WTC11 (cell line): ENCODE measurements at regions not wholly inside any gene's neighbourhood (a gene's known extent, or its start where the extent isn't known, plus 50 kb on each side); places are given as distances from the start of the nearest gene placed in this dataset.
A peak's percentile ranks its signal among the peaks of the same experiment; 100 is the strongest.

ENCODE experiments used
- ATAC-seq: fragments of 200-7000 bp; cut with Tn5 transposase; 2 replicates; pipeline ENCODE4 v1.10.0; 2021; ENCODE audit warnings: mild to moderate bottlenecking, moderate library complexity
- CTCF ChIA-PET: fragments of 300-600 bp; sonication (Branson Sonifier 250); formaldehyde crosslinking; loops from one replicate; lab custom pipeline; 2021; ENCODE audit warnings: antibody characterized with exemption; lab: Charles Lee
- POLR2A ChIA-PET: fragments of 350-600 bp; sonication (Branson Sonifier 250); formaldehyde crosslinking; loops from one replicate; lab custom pipeline; 2021; ENCODE audit warnings: antibody characterized with exemption; lab: Charles Lee
- DNase-seq: peaks from one replicate; pipeline ENCODE4 v3.0.0; 2021; ENCODE audit warnings: low spot score
- H3K27ac Mint-ChIP-seq: 2 replicates; pipeline ENCODE4 v1.8.0; 2021; ENCODE audit warnings: mixed read lengths
- H3K27me3 Mint-ChIP-seq: 2 replicates; pipeline ENCODE4 v1.8.0; 2021; ENCODE audit warnings: low read depth, mild to moderate bottlenecking, moderate library complexity, mixed read lengths
- H3K36me3 Mint-ChIP-seq: 2 replicates; pipeline ENCODE4 v1.8.0; 2021; ENCODE audit warnings: mixed read lengths
- H3K4me1 Mint-ChIP-seq: 2 replicates; pipeline ENCODE4 v1.8.0; 2022; ENCODE audit warnings: mixed read lengths
- H3K4me3 Mint-ChIP-seq: 2 replicates; pipeline ENCODE4 v1.8.0; 2021; ENCODE audit warnings: mild to moderate bottlenecking, moderate library complexity, mixed read lengths
- H3K9me3 Mint-ChIP-seq: 2 replicates; pipeline ENCODE4 v1.8.0; 2021; ENCODE audit warnings: mixed read lengths
- ESRRA ChIP-seq: sonication (generic); formaldehyde crosslinking; IDR thresholded peaks from 2 replicates; pipeline ENCODE4 v1.8.1; 2022; ENCODE audit warnings: mild to moderate bottlenecking, missing genetic modification reagents, borderline replicate concordance
- HMGA2 ChIP-seq: fragments of 250-450 bp; sonication (Bioruptor Pico); IDR thresholded peaks from 2 replicates; pipeline ENCODE4 v1.4.0; 2021; ENCODE audit warnings: mild to moderate bottlenecking, moderate library complexity
- NFYB ChIP-seq: sonication (generic); formaldehyde crosslinking; conservative IDR thresholded peaks from 2 replicates; pipeline ENCODE4 v1.8.0; 2022; ENCODE audit warnings: low read depth, missing genetic modification reagents
- SP1 ChIP-seq: sonication (generic); formaldehyde crosslinking; conservative IDR thresholded peaks from 2 replicates; pipeline ENCODE4 v1.8.1; 2022; ENCODE audit warnings: missing genetic modification reagents
- TCF7 ChIP-seq: sonication (generic); formaldehyde crosslinking; IDR thresholded peaks from 2 replicates; pipeline ENCODE4 v1.8.0; 2022; ENCODE audit warnings: mild to moderate bottlenecking, low read depth, missing genetic modification reagents, moderate library complexity
- TP53 ChIP-seq: sonication (generic); formaldehyde crosslinking; IDR thresholded peaks from 2 replicates; pipeline ENCODE4 v1.8.1; 2023; ENCODE audit warnings: mild to moderate bottlenecking, missing genetic modification reagents
- ZNF121 ChIP-seq: sonication (generic); formaldehyde crosslinking; IDR thresholded peaks from 2 replicates; pipeline ENCODE4 v1.8.0; 2023; ENCODE audit warnings: missing genetic modification reagents
- ZNF138 ChIP-seq: sonication (generic); formaldehyde crosslinking; conservative IDR thresholded peaks from 2 replicates; pipeline ENCODE4 v1.8.1; 2022; ENCODE audit warnings: mild to moderate bottlenecking, moderate library complexity, missing genetic modification reagents
- ZNF219 ChIP-seq: sonication (generic); formaldehyde crosslinking; IDR thresholded peaks from 2 replicates; pipeline ENCODE4 v1.8.0; 2023; ENCODE audit warnings: missing genetic modification reagents, mild to moderate bottlenecking, borderline replicate concordance
- ZNF317 ChIP-seq: sonication (generic); formaldehyde crosslinking; IDR thresholded peaks from 2 replicates; pipeline ENCODE4 v1.8.1; 2023; ENCODE audit warnings: low read depth, mild to moderate bottlenecking, moderate library complexity, missing genetic modification reagents, borderline replicate concordance
- TF ChIP-seq, protein P1 (sequence below): fragments of 250-450 bp; sonication (Bioruptor Pico); IDR thresholded peaks from 2 replicates; pipeline ENCODE4 v1.9.0; 2021; ENCODE audit warnings: mild to moderate bottlenecking, borderline replicate concordance
- TF ChIP-seq, protein P2 (sequence below): fragments of 250-450 bp; sonication (Bioruptor Pico); IDR thresholded peaks from 2 replicates; pipeline ENCODE4 v1.8.0; 2021; ENCODE audit warnings: mild to moderate bottlenecking
- TF ChIP-seq, protein P3 (sequence below): sonication (generic); formaldehyde crosslinking; IDR thresholded peaks from 2 replicates; pipeline ENCODE4 v1.8.1; 2022; ENCODE audit warnings: mild to moderate bottlenecking, missing genetic modification reagents, moderate library complexity, borderline replicate concordance
- TF ChIP-seq, protein P4 (sequence below): sonication (generic); formaldehyde crosslinking; IDR thresholded peaks from 2 replicates; pipeline ENCODE4 v1.8.1; 2023; ENCODE audit warnings: mild to moderate bottlenecking, missing genetic modification reagents
- TF ChIP-seq, protein P5 (sequence below): fragments of 250-450 bp; sonication (Bioruptor Pico); IDR thresholded peaks from 2 replicates; pipeline ENCODE4 v1.9.0; 2021; ENCODE audit warnings: mild to moderate bottlenecking
- TF ChIP-seq, protein P6 (sequence below): sonication (generic); formaldehyde crosslinking; IDR thresholded peaks from 2 replicates; pipeline ENCODE4 v1.8.1; 2023; ENCODE audit warnings: mild to moderate bottlenecking, missing genetic modification reagents, borderline replicate concordance

DNA sequence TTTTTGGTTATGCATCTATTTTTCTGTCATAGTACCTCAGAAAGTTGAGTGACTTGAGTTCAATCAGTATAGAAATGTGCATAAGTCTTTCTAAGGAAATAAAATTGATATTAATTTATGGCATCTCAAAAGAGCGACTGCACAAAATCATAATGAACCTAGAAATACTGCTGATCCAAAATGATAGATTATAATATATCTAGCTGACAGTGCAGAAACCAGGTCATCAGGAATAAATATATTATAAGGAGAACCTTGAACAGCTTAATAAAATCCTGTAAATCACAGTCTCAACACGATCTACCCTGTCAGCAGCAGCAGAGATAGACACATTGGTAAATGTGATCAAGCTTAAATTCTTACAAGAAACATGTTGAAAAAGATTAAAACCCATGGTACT is 1106.6 kb upstream of the CDH18 start:
- ATAC-seq (no peak), DNase-seq (no peak)
- ChIA-PET CTCF (no interaction called here), POLR2A (no interaction called here)
- no peaks in the 10 kb centered on the region for H3K27me3 Mint-ChIP-seq
- no peak overlapping the region for H3K27ac Mint-ChIP-seq
- no peak overlapping the region for H3K4me3 Mint-ChIP-seq
- TF ChIP-seq, protein P1, sequence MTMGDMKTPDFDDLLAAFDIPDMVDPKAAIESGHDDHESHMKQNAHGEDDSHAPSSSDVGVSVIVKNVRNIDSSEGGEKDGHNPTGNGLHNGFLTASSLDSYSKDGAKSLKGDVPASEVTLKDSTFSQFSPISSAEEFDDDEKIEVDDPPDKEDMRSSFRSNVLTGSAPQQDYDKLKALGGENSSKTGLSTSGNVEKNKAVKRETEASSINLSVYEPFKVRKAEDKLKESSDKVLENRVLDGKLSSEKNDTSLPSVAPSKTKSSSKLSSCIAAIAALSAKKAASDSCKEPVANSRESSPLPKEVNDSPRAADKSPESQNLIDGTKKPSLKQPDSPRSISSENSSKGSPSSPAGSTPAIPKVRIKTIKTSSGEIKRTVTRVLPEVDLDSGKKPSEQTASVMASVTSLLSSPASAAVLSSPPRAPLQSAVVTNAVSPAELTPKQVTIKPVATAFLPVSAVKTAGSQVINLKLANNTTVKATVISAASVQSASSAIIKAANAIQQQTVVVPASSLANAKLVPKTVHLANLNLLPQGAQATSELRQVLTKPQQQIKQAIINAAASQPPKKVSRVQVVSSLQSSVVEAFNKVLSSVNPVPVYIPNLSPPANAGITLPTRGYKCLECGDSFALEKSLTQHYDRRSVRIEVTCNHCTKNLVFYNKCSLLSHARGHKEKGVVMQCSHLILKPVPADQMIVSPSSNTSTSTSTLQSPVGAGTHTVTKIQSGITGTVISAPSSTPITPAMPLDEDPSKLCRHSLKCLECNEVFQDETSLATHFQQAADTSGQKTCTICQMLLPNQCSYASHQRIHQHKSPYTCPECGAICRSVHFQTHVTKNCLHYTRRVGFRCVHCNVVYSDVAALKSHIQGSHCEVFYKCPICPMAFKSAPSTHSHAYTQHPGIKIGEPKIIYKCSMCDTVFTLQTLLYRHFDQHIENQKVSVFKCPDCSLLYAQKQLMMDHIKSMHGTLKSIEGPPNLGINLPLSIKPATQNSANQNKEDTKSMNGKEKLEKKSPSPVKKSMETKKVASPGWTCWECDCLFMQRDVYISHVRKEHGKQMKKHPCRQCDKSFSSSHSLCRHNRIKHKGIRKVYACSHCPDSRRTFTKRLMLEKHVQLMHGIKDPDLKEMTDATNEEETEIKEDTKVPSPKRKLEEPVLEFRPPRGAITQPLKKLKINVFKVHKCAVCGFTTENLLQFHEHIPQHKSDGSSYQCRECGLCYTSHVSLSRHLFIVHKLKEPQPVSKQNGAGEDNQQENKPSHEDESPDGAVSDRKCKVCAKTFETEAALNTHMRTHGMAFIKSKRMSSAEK = no peak
- TF ChIP-seq, protein P2, sequence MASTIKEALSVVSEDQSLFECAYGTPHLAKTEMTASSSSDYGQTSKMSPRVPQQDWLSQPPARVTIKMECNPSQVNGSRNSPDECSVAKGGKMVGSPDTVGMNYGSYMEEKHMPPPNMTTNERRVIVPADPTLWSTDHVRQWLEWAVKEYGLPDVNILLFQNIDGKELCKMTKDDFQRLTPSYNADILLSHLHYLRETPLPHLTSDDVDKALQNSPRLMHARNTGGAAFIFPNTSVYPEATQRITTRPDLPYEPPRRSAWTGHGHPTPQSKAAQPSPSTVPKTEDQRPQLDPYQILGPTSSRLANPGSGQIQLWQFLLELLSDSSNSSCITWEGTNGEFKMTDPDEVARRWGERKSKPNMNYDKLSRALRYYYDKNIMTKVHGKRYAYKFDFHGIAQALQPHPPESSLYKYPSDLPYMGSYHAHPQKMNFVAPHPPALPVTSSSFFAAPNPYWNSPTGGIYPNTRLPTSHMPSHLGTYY (CRISPR knock-in tag) = no peak
- TF ChIP-seq TCF7 (CRISPR knock-in tag) (no peak), ZNF219 (CRISPR knock-in tag) (no peak), ESRRA (no peak)
- TF ChIP-seq, protein P3, sequence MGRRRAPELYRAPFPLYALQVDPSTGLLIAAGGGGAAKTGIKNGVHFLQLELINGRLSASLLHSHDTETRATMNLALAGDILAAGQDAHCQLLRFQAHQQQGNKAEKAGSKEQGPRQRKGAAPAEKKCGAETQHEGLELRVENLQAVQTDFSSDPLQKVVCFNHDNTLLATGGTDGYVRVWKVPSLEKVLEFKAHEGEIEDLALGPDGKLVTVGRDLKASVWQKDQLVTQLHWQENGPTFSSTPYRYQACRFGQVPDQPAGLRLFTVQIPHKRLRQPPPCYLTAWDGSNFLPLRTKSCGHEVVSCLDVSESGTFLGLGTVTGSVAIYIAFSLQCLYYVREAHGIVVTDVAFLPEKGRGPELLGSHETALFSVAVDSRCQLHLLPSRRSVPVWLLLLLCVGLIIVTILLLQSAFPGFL = no peak
- TF ChIP-seq, protein P4, sequence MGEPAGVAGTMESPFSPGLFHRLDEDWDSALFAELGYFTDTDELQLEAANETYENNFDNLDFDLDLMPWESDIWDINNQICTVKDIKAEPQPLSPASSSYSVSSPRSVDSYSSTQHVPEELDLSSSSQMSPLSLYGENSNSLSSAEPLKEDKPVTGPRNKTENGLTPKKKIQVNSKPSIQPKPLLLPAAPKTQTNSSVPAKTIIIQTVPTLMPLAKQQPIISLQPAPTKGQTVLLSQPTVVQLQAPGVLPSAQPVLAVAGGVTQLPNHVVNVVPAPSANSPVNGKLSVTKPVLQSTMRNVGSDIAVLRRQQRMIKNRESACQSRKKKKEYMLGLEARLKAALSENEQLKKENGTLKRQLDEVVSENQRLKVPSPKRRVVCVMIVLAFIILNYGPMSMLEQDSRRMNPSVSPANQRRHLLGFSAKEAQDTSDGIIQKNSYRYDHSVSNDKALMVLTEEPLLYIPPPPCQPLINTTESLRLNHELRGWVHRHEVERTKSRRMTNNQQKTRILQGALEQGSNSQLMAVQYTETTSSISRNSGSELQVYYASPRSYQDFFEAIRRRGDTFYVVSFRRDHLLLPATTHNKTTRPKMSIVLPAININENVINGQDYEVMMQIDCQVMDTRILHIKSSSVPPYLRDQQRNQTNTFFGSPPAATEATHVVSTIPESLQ (CRISPR knock-in tag) = no peak
- H3K36me3 Mint-ChIP-seq = no peaks in the 10 kb centered on the region
- H3K4me1 Mint-ChIP-seq = no peaks in the 10 kb centered on the region
- H3K9me3 Mint-ChIP-seq = no peaks in the 10 kb centered on the region

DNA sequence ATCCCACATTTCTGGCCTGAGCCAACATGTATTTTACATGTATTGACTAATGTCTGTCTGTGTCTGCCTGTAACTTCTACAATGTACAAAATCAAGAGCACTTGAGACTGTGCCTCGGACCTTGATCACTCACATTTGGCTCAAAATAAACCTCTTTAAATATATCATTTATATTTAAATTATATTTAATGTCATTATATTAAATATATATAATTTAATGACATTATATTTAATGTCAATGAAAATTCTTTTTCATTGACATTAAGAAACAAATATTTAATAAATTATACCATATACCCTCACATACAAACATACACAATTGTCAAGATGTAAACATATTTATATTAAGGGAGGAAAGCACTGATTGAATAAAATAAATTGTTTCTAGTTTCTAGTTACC is 1099.8 kb upstream of the CDH18 start:
- no peak for DNase-seq
- no peak for ATAC-seq
- peak; percentile 98 for TF ChIP-seq HMGA2 (CRISPR knock-in tag)
- TF ChIP-seq ZNF138 (CRISPR knock-in tag) = no peak
- peaks cover 27% of the 10 kb centered on the region for H3K9me3 Mint-ChIP-seq
- no peaks in the 10 kb centered on the region for H3K27me3 Mint-ChIP-seq
- no peak overlapping the region for H3K27ac Mint-ChIP-seq
- ChIA-PET POLR2A (no interaction called here), CTCF (no interaction called here)
- no peak overlapping the region for H3K4me3 Mint-ChIP-seq
- peaks cover 6% of the 10 kb centered on the region; the same call in 1 of the 2 replicates for H3K36me3 Mint-ChIP-seq
- H3K4me1 Mint-ChIP-seq = no peaks in the 10 kb centered on the region

DNA sequence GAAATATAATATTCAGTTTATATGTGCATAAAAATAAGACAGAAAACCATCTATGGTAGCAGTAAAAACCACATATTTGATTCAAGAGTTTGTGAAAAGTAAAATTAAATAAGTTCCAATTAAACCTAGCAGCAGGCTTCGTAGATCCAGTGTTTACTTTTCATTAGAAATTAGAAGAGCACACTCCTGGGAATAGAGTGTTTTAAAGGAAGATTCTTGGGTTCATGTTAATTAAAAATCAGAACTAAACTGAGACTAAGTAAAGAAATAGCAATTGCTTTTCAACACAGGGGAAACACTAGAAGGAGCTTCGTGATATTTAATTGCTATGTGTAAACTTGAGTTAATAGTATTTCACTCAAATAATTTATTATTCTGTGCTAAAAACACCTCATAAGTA is 1097.8 kb upstream of the CDH18 start:
- POLR2A ChIA-PET = no interaction called here
- H3K36me3 Mint-ChIP-seq = peaks cover 6% of the 10 kb centered on the region; the same call in 1 of the 2 replicates

More for the DNA sequence above, 1097.8 kb upstream of the CDH18 start:
- H3K27me3 Mint-ChIP-seq = no peaks in the 10 kb centered on the region
- H3K4me1 Mint-ChIP-seq = no peaks in the 10 kb centered on the region
- peaks cover 31% of the 10 kb centered on the region for H3K9me3 Mint-ChIP-seq
- ATAC-seq (no peak), DNase-seq (no peak)
- no peak overlapping the region for H3K4me3 Mint-ChIP-seq
- CTCF ChIA-PET = no interaction called here
- no peak overlapping the region for H3K27ac Mint-ChIP-seq
- TF ChIP-seq SP1 (no peak), NFYB (CRISPR knock-in tag) (no peak), ZNF317 (CRISPR knock-in tag) (no peak), TP53 (CRISPR knock-in tag) (no peak), ZNF121 (CRISPR knock-in tag) (no peak)
- TF ChIP-seq, protein P5, sequence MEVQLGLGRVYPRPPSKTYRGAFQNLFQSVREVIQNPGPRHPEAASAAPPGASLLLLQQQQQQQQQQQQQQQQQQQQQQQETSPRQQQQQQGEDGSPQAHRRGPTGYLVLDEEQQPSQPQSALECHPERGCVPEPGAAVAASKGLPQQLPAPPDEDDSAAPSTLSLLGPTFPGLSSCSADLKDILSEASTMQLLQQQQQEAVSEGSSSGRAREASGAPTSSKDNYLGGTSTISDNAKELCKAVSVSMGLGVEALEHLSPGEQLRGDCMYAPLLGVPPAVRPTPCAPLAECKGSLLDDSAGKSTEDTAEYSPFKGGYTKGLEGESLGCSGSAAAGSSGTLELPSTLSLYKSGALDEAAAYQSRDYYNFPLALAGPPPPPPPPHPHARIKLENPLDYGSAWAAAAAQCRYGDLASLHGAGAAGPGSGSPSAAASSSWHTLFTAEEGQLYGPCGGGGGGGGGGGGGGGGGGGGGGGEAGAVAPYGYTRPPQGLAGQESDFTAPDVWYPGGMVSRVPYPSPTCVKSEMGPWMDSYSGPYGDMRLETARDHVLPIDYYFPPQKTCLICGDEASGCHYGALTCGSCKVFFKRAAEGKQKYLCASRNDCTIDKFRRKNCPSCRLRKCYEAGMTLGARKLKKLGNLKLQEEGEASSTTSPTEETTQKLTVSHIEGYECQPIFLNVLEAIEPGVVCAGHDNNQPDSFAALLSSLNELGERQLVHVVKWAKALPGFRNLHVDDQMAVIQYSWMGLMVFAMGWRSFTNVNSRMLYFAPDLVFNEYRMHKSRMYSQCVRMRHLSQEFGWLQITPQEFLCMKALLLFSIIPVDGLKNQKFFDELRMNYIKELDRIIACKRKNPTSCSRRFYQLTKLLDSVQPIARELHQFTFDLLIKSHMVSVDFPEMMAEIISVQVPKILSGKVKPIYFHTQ = no peak
- TF ChIP-seq, protein P6, sequence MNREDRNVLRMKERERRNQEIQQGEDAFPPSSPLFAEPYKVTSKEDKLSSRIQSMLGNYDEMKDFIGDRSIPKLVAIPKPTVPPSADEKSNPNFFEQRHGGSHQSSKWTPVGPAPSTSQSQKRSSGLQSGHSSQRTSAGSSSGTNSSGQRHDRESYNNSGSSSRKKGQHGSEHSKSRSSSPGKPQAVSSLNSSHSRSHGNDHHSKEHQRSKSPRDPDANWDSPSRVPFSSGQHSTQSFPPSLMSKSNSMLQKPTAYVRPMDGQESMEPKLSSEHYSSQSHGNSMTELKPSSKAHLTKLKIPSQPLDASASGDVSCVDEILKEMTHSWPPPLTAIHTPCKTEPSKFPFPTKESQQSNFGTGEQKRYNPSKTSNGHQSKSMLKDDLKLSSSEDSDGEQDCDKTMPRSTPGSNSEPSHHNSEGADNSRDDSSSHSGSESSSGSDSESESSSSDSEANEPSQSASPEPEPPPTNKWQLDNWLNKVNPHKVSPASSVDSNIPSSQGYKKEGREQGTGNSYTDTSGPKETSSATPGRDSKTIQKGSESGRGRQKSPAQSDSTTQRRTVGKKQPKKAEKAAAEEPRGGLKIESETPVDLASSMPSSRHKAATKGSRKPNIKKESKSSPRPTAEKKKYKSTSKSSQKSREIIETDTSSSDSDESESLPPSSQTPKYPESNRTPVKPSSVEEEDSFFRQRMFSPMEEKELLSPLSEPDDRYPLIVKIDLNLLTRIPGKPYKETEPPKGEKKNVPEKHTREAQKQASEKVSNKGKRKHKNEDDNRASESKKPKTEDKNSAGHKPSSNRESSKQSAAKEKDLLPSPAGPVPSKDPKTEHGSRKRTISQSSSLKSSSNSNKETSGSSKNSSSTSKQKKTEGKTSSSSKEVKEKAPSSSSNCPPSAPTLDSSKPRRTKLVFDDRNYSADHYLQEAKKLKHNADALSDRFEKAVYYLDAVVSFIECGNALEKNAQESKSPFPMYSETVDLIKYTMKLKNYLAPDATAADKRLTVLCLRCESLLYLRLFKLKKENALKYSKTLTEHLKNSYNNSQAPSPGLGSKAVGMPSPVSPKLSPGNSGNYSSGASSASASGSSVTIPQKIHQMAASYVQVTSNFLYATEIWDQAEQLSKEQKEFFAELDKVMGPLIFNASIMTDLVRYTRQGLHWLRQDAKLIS (CRISPR knock-in tag) = no peak
